GM06990 (cell line): ENCODE measurements at regions not wholly inside any gene's neighbourhood (a gene's known extent, or its start where the extent isn't known, plus 50 kb on each side); places are given as distances from the start of the nearest gene placed in this dataset.
"Not testable (repeated sequence)": the region's sequence is repeated elsewhere in the genome, so short reads cannot be mapped to it uniquely, and the experiment has no call there.

ENCODE experiments used
- DNase-seq: peaks from one replicate; pipeline ENCODE4 v3.0.0-alpha.2; 2011; ENCODE audit not compliant: insufficient read length; ENCODE audit errors: extremely low read depth
- H3K27me3 ChIP-seq: replicated peaks from 2 replicates; pipeline ENCODE4 v1.6.0; 2011; ENCODE audit warnings: low read length; ENCODE audit not compliant: control insufficient read depth, insufficient read depth
- H3K36me3 ChIP-seq: 2 replicates; pipeline ENCODE4 v1.5.1; 2011; ENCODE audit warnings: low read length; ENCODE audit not compliant: control insufficient read depth, insufficient read depth
- H3K4me3 ChIP-seq: replicated peaks from 2 replicates; pipeline ENCODE4 v1.5.1; 2011; ENCODE audit warnings: low read depth, mild to moderate bottlenecking, control low read depth, low read length
- TF ChIP-seq, protein P1 (sequence below): IDR thresholded peaks from 2 replicates; pipeline ENCODE4 v1.5.1; 2011; ENCODE audit warnings: low read length, control low read depth, mild to moderate bottlenecking, inconsistent platforms; ENCODE audit not compliant: insufficient read depth, poor library complexity, severe bottlenecking

DNA sequence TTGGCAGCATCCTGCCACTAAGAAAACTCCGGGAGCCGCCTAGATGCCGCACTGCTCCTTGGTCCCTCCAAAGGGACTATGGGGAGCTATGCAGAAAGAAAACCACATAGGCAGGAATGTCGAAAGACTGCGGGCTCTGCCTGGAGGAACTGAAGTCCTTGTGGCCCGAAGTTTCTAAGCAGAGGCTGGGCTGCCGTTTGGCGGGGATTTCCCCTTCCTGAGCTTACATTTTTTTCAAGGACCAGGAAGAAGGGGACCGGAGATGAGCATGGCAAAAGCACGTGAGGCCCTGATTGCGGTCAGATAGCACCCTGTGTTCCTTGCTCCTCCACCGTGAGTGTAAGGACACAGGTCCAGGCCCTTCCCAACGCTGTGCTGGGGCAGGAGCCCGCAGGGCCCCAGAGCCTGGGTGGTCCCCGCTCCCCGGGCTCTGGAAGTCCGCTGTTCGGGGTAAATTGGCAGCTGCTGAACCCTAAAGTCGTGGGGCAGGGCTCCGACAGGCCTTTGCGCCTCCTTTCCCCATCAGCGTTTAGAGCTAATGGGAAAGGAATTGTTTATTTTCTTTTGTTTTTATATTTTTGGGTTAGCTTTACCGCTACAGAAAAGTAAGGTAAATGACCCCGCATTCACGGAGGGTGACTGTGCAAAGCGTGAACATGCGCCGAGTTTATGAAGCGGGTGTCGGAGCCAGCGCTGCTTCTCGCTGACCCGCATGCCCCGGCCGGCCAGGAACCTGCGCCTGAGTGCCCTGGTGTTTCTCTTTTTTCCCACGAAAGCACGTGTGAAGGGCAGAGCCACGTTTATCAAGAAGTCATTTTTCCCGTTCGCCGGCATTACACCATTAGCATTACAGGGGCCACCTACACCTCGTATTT lies 356.5 kb upstream of the ZNF32 start:
- no peak for DNase-seq
- no peaks in the 10 kb centered on the region for H3K27me3 ChIP-seq
- TF ChIP-seq, protein P1, sequence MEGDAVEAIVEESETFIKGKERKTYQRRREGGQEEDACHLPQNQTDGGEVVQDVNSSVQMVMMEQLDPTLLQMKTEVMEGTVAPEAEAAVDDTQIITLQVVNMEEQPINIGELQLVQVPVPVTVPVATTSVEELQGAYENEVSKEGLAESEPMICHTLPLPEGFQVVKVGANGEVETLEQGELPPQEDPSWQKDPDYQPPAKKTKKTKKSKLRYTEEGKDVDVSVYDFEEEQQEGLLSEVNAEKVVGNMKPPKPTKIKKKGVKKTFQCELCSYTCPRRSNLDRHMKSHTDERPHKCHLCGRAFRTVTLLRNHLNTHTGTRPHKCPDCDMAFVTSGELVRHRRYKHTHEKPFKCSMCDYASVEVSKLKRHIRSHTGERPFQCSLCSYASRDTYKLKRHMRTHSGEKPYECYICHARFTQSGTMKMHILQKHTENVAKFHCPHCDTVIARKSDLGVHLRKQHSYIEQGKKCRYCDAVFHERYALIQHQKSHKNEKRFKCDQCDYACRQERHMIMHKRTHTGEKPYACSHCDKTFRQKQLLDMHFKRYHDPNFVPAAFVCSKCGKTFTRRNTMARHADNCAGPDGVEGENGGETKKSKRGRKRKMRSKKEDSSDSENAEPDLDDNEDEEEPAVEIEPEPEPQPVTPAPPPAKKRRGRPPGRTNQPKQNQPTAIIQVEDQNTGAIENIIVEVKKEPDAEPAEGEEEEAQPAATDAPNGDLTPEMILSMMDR, result no peak

DNA sequence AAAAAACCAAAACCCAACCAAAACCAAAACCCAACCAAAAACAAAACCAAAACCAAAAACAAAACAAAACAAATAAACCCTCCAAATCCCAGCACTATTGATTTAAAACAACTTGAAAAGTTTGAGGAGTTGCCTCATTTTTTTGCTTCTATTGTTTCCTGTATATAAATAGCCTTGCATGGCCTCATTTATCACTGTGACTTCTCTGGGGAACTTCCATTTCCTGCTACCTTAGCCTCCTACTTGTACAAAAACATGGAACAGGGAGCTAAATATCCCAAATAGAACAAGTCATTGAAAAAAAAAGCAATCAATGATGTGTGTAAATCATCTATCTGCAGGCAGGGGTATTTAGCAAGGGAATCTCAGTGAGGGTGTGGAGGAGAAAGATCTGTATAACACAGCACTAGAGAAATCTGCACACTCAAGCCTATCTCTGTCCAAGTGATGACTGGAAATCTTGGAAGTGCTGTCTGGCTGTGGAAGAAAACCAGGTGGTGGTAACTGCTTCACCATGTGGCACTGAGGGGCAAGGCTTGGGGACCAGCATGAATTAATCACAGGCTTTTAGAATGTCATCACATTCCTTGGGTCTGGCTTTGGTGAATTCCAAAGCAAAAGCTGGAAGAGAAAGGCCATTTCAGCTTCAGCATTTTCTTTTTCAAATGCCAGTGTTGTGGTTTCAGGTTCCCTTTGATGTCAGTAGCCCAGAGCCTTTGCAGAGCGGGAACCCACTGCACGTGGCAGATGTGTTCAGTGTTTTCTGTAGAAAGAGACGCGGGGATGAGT lies 349.5 kb upstream of the ZNF32 start:
- no peak overlapping the region for H3K4me3 ChIP-seq
- no peak for DNase-seq
- no peaks in the 10 kb centered on the region for H3K36me3 ChIP-seq
- H3K27me3 ChIP-seq, result no peaks in the 10 kb centered on the region
- TF ChIP-seq, protein P1, result no peak

More for the DNA sequence above, 356.5 kb upstream of the ZNF32 start:
- Histone ChIP-seq H3K36me3 (no peaks in the 10 kb centered on the region), H3K4me3 (no peak overlapping the region)

DNA sequence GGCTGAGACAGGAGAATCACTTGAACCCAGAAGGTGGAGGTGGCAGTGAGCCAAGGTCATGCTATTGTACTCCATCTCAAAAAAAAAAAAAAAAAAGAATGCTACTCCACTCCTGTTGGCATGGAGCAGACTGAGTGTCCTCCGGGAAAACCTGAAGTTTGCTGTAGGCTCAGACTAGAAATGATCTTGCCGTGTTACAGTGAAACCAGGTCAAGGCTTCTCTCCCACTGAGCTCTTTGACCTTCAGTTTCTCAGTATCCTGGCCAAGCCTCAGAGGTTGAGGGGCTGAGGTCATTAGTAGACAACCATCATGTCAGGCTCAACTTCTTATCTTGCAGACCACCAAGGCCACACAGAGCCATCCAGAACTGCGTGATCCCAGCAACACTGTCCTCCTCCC lies 348.6 kb upstream of the ZNF32 start:
- DNase-seq, result no peak
- Histone ChIP-seq H3K4me3 (no peak overlapping the region), H3K36me3 (no peaks in the 10 kb centered on the region), H3K27me3 (no peaks in the 10 kb centered on the region)
- TF ChIP-seq, protein P1, result no peak

DNA sequence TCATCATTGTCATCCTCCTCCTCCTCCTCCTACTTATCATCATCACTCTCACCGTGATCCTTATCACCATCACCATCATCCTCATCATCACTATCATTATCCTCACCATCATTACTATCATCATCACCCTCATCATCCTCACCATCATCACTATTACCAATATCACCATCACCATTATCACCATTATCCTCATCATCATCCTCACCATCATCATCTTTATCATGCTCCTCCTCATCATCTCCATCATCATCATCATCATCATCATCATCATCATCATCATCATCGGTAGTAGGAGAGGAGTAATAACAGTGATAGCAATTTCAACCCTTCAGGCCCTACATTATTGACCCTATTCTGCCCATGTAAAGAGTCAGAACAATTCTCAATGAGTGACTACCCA lies 345.9 kb upstream of the ZNF32 start:
- no peak for DNase-seq
- Histone ChIP-seq H3K36me3 (no peaks in the 10 kb centered on the region), H3K27me3 (no peaks in the 10 kb centered on the region), H3K4me3 (no peak overlapping the region)
- TF ChIP-seq, protein P1, result no peak

DNA sequence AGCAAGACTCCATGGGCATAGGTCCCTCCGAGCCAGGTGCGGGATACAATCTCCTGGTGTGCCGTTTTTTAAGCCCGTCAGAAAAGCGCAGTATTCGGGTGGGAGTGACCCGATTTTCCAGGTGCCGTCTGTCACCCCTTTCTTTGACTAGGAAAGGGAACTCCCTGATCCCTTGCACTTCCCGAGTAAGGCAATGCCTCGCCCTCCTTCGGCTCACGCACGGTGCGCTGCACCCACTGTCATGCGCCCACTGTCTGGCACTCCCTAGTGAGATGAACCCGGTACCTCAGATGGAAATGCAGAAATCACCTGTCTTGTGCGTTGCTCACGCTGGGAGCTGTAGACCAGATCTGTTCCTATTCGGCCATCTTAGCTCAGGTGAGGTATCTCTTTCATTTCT lies 344.1 kb upstream of the ZNF32 start:
- H3K36me3 ChIP-seq, H3K27me3 ChIP-seq, DNase-seq, H3K4me3 ChIP-seq: not testable (repeated sequence)

DNA sequence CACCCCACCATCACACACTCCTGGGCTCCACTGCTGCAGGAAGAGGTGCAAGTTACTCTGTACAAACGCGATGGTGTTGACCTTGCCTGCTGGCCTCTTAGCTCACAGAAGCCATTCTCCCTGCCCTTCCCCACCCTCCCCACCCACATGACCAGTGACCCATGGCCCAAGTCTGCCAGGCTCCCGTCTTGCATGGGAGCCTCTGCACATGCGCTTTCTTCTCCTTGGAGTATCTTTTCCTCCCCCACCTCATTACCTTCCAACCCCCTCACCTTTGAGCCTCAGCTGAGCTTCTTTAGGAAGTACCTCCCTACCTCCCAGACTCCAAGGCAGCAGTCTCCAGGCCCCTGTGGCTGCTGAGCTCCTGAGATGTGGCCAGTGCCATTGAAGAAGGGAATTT lies 337.7 kb upstream of the ZNF32 start:
- no peaks in the 10 kb centered on the region for H3K27me3 ChIP-seq
- no peaks in the 10 kb centered on the region for H3K36me3 ChIP-seq
- no peak for DNase-seq
- TF ChIP-seq, protein P1, result no peak
- no peak overlapping the region for H3K4me3 ChIP-seq
